ENCODE measurements at regions not wholly inside any gene's neighbourhood (a gene's known extent, or its start where the extent isn't known, plus 50 kb on each side); places are given as distances from the start of the nearest gene placed in this dataset.

DNA sequence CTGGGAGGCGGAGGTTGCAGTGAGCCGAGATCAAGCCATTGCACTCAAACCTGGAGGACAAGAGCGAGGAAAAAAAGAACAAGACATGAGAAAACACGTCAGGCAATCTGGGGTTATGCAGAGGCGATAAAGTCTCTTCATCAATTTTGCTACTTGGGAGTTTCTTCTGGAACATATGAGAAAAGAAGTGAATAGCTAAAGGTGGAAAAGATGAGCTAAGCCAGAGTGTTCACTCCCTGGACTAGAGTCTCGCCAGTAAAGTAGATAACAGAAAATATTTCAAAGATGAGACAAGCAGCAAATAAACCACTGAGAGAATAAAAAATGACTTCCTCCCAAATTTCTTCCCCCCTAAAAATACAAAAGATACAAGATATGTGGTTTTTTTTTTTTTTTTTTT, 188.4 kb upstream of the HES1 start (continued):
- TF ChIP-seq ZNF114 (CRISPR knock-in tag; IDR thresholded peaks at IDR 0.05) (no peak), CREB1 (CRISPR knock-in tag; IDR thresholded peaks at IDR 0.05; ENCODE audit: low read depth) (no peak), EZH2 (IDR thresholded peaks at IDR 0.05; ENCODE audit: low read depth, unreplicated experiment) (no peak), EZH2phosphoT487 (IDR thresholded peaks at IDR 0.05; ENCODE audit: unreplicated experiment) (no peak), NANOG (IDR thresholded peaks at IDR 0.05; ENCODE audit: borderline replicate concordance) (no peak), STAT1 (IDR thresholded peaks at IDR 0.05; ENCODE audit: unreplicated experiment) (no peak), REST (IDR thresholded peaks at IDR 0.05; ENCODE audit: unreplicated experiment) (no peak)

GRCh38 chr3:193948459-193948858, 187.5 kb upstream of the HES1 start:
- Histone ChIP-seq H3K9me2 (ENCODE audit: insufficient read depth) (no peaks in the 10 kb centered on the region), H3K4me1 (ENCODE audit: insufficient read depth) (peaks cover 33% of the 10 kb centered on the region), H3K36me3 (ENCODE audit: insufficient read depth) (no peaks in the 10 kb centered on the region), H3K4me3 (no peak overlapping the region), H3K4me2 (no peak overlapping the region), H4K20me1 (replicated peaks; ENCODE audit: insufficient read depth) (no peaks in the 10 kb centered on the region), H3F3A (replicated peaks; ENCODE audit: low read depth) (peaks cover 8% of the 10 kb centered on the region; the same call in 1 of the 2 replicates), H3K27ac (ENCODE audit: low read depth) (no peak overlapping the region), H3K79me2 (replicated peaks; ENCODE audit: insufficient read depth) (no peaks in the 10 kb centered on the region), H2AFZ (no peak overlapping the region), H3K27me3 (ENCODE audit: insufficient read depth) (peaks cover 28% of the 10 kb centered on the region)
- TF ChIP-seq EZH2 (IDR thresholded peaks at IDR 0.05; ENCODE audit: low read depth, unreplicated experiment) (no peak), POLR2AphosphoS5 (IDR thresholded peaks at IDR 0.05; ENCODE audit: low read depth) (no peak), JUNB (IDR thresholded peaks at IDR 0.05; ENCODE audit: unreplicated experiment) (no peak), ZNF331 (CRISPR knock-in tag; IDR thresholded peaks at IDR 0.05; ENCODE audit: low read depth) (no peak), NANOG (IDR thresholded peaks at IDR 0.05; ENCODE audit: borderline replicate concordance) (no peak), ZNF114 (CRISPR knock-in tag; IDR thresholded peaks at IDR 0.05) (no peak), EZH2phosphoT487 (IDR thresholded peaks at IDR 0.05; ENCODE audit: unreplicated experiment) (no peak), CREB1 (CRISPR knock-in tag; IDR thresholded peaks at IDR 0.05; ENCODE audit: low read depth) (no peak), STAT1 (IDR thresholded peaks at IDR 0.05; ENCODE audit: unreplicated experiment) (no peak), REST (IDR thresholded peaks at IDR 0.05; ENCODE audit: unreplicated experiment) (no peak)
- no peak overlapping the region for H3K27ac Mint-ChIP-seq
- H3K4me1 Mint-ChIP-seq: peaks cover 32% of the 10 kb centered on the region
- H3K27me3 Mint-ChIP-seq (ENCODE audit: insufficient read depth, low read depth, poor library complexity): peaks cover 12% of the 10 kb centered on the region
- H3K4me3 Mint-ChIP-seq: no peak overlapping the region
- DNase-seq (ENCODE audit: low spot score) (no peak), ATAC-seq (no peak)
- H3K36me3 Mint-ChIP-seq (ENCODE audit: low read depth): peaks cover 2% of the 10 kb centered on the region; the same call in 1 of the 3 replicates
- peaks cover 2% of the 10 kb centered on the region; the same call in 1 of the 3 replicates for H3K9me3 Mint-ChIP-seq
